ENCODE measurements at regions not wholly inside any gene's neighbourhood (a gene's known extent, or its start where the extent isn't known, plus 50 kb on each side); places are given as distances from the start of the nearest gene placed in this dataset.

- CTCF ChIA-PET: no interaction called here
Measured at GRCh38 chr17:65290056-65290455, 152.9 kb downstream of the RGS9 start.

GRCh38 chr17:65287040-65287439, 149.9 kb downstream of the RGS9 start:
- intact Hi-C loops (cut with micrococcal nuclease): no loop called here
- CTCF ChIA-PET: interaction anchor here (0.8 kb wide), 1 partner anchor 55 kb away, joined by 3 read pairs; no protein-coding TSS in a partner anchor
- no peak overlapping the region for H3K27ac Mint-ChIP-seq
- H3K27me3 Mint-ChIP-seq: no peaks in the 10 kb centered on the region
- peaks cover 5% of the 10 kb centered on the region for H3K9me3 Mint-ChIP-seq
- POLR2A ChIA-PET: no interaction called here
- no peaks in the 10 kb centered on the region for H3K36me3 Mint-ChIP-seq
- no peak overlapping the region for H3K4me3 Mint-ChIP-seq
- DNase-seq: no peak
- H3K4me1 Mint-ChIP-seq (ENCODE audit: low read depth): no peaks in the 10 kb centered on the region

More at GRCh38 chr17:65290056-65290455, 152.9 kb downstream of the RGS9 start:
- Mint-ChIP-seq H3K9me3 (no peaks in the 10 kb centered on the region), H3K27ac (no peak overlapping the region), H3K36me3 (no peaks in the 10 kb centered on the region), H3K27me3 (no peaks in the 10 kb centered on the region), H3K4me1 (ENCODE audit: low read depth) (no peaks in the 10 kb centered on the region), H3K4me3 (no peak overlapping the region)
- intact Hi-C loops (cut with micrococcal nuclease): loop anchor here (10.0 kb wide), 1 partner anchor 505 kb away; no protein-coding TSS in a partner anchor
- no peak for DNase-seq
- POLR2A ChIA-PET: no interaction called here

- no peak for DNase-seq
- intact Hi-C loops (cut with micrococcal nuclease): no loop called here
- Mint-ChIP-seq H3K27me3 (peaks cover 2% of the 10 kb centered on the region), H3K4me1 (ENCODE audit: low read depth) (no peaks in the 10 kb centered on the region), H3K9me3 (peaks cover 5% of the 10 kb centered on the region), H3K36me3 (no peaks in the 10 kb centered on the region), H3K27ac (no peak overlapping the region), H3K4me3 (no peak overlapping the region)
- CTCF ChIA-PET: interaction anchor here (1.1 kb wide), 1 partner anchor 51 kb away, joined by 4 read pairs; no protein-coding TSS in a partner anchor
- POLR2A ChIA-PET: no interaction called here
Measured at GRCh38 chr17:65283704-65284103, 146.5 kb downstream of the RGS9 start.

- no peak overlapping the region for H3K4me3 Mint-ChIP-seq
- ChIA-PET POLR2A (no interaction called here), CTCF (interaction anchor here (1.1 kb wide), 1 partner anchor 709 kb away, joined by 3 read pairs; no protein-coding TSS in a partner anchor)
Measured at GRCh38 chr17:65279456-65279855, 142.3 kb downstream of the RGS9 start.

GRCh38 chr17:65278820-65279184, 141.6 kb downstream of the RGS9 start:
- intact Hi-C loops (cut with micrococcal nuclease): no loop called here
- CTCF ChIA-PET: interaction anchor here (1.1 to 1.4 kb wide), 2 partner anchors 16 to 710 kb away, joined by 3 to 4 read pairs; no protein-coding TSS in a partner anchor
- H3K9me3 Mint-ChIP-seq: peaks cover 5% of the 10 kb centered on the region
- H3K4me1 Mint-ChIP-seq (ENCODE audit: low read depth): peaks cover 4% of the 10 kb centered on the region
- no peak for DNase-seq
- peaks cover 13% of the 10 kb centered on the region for H3K27me3 Mint-ChIP-seq
- H3K36me3 Mint-ChIP-seq: no peaks in the 10 kb centered on the region
- no peak overlapping the region for H3K27ac Mint-ChIP-seq
- POLR2A ChIA-PET: no interaction called here
- H3K4me3 Mint-ChIP-seq: no peak overlapping the region

More at GRCh38 chr17:65279456-65279855, 142.3 kb downstream of the RGS9 start:
- Mint-ChIP-seq H3K36me3 (no peaks in the 10 kb centered on the region), H3K27me3 (peaks cover 13% of the 10 kb centered on the region), H3K4me1 (ENCODE audit: low read depth) (peaks cover 4% of the 10 kb centered on the region), H3K27ac (no peak overlapping the region), H3K9me3 (peaks cover 5% of the 10 kb centered on the region)
- DNase-seq: no peak
- intact Hi-C loops (cut with micrococcal nuclease): no loop called here

- peaks cover 4% of the 10 kb centered on the region for H3K9me3 Mint-ChIP-seq
- H3K27ac Mint-ChIP-seq: no peak overlapping the region
- no peaks in the 10 kb centered on the region for H3K36me3 Mint-ChIP-seq
- CTCF ChIA-PET: interaction anchor here (1.0 to 1.4 kb wide), 4 partner anchors 17 to 711 kb away, joined by 3 to 4 read pairs (median 4); no protein-coding TSS in a partner anchor
- peaks cover 13% of the 10 kb centered on the region for H3K27me3 Mint-ChIP-seq
- intact Hi-C loops (cut with micrococcal nuclease): no loop called here
- H3K4me3 Mint-ChIP-seq: no peak overlapping the region
- POLR2A ChIA-PET: no interaction called here
- peaks cover 4% of the 10 kb centered on the region for H3K4me1 Mint-ChIP-seq (ENCODE audit: low read depth)
- DNase-seq: peak; percentile 34
Measured at GRCh38 chr17:65278050-65278819, 141.1 kb downstream of the RGS9 start.

- no peak for DNase-seq
- POLR2A ChIA-PET: no interaction called here
- CTCF ChIA-PET: interaction anchor here (1.0 to 1.4 kb wide), 3 partner anchors 17 to 46 kb away, joined by 3 to 4 read pairs (median 4); no protein-coding TSS in a partner anchor
- peaks cover 13% of the 10 kb centered on the region for H3K27me3 Mint-ChIP-seq
- no peak overlapping the region for H3K4me3 Mint-ChIP-seq
- peaks cover 4% of the 10 kb centered on the region for H3K4me1 Mint-ChIP-seq (ENCODE audit: low read depth)
- intact Hi-C loops (cut with micrococcal nuclease): no loop called here
- H3K36me3 Mint-ChIP-seq: no peaks in the 10 kb centered on the region
- no peak overlapping the region for H3K27ac Mint-ChIP-seq
- H3K9me3 Mint-ChIP-seq: no peaks in the 10 kb centered on the region
Measured at GRCh38 chr17:65277576-65277975, 140.4 kb downstream of the RGS9 start.
